HS-5 (cell line): ENCODE measurements at regions not wholly inside any gene's neighbourhood (a gene's known extent, or its start where the extent isn't known, plus 50 kb on each side); places are given as distances from the start of the nearest gene placed in this dataset.
"Not testable (repeated sequence)": the region's sequence is repeated elsewhere in the genome, so short reads cannot be mapped to it uniquely, and the experiment has no call there.

ENCODE experiments used
- DNase-seq: peaks from one replicate; pipeline ENCODE4 v3.0.0-alpha.2; 2012; ENCODE audit warnings: low read depth

GRCh38 chr6:72533606-72534005 is 88.3 kb upstream of the KCNQ5 start:
- no peak for DNase-seq

- DNase-seq: no peak
These were observed 87.6 kb upstream of the KCNQ5 start for GRCh38 chr6:72534236-72534635.

GRCh38 chr6:72535124-72535523 is 86.7 kb upstream of the KCNQ5 start:
- no peak for DNase-seq

- no peak for DNase-seq
These were observed 74.8 kb upstream of the KCNQ5 start for GRCh38 chr6:72547020-72547419.

GRCh38 chr6:72551470-72551869 is 70.4 kb upstream of the KCNQ5 start:
- DNase-seq: no peak

GRCh38 chr6:72552938-72553337 is 68.9 kb upstream of the KCNQ5 start:
- peak; percentile 68 for DNase-seq

- DNase-seq: peak; percentile 85
These were observed 68.0 kb upstream of the KCNQ5 start for GRCh38 chr6:72553531-72554511.

- DNase-seq: peak; percentile 6
These were observed 67.1 kb upstream of the KCNQ5 start for GRCh38 chr6:72554761-72555221.

GRCh38 chr6:72559067-72559466 is 62.8 kb upstream of the KCNQ5 start:
- no peak for DNase-seq

- DNase-seq: no peak
These were observed 62.3 kb upstream of the KCNQ5 start for GRCh38 chr6:72559555-72559954.

GRCh38 chr6:72560721-72561593 is 60.9 kb upstream of the KCNQ5 start:
- no peak for DNase-seq

GRCh38 chr6:72561629-72562028 is 60.2 kb upstream of the KCNQ5 start:
- no peak for DNase-seq

GRCh38 chr6:72564231-72564630 is 57.6 kb upstream of the KCNQ5 start:
- DNase-seq: no peak

GRCh38 chr6:72571993-72572392 is 49.9 kb upstream of the KCNQ5 start:
- not testable (repeated sequence) for DNase-seq
